NCI-H1436 (cell line): ENCODE measurements at regions not wholly inside any gene's neighbourhood (a gene's known extent, or its start where the extent isn't known, plus 50 kb on each side); places are given as distances from the start of the nearest gene placed in this dataset.

ENCODE experiments used
- DNase-seq: peaks from one replicate; lab custom pipeline; 2025; lab: John Stamatoyannopoulos, UW

DNA sequence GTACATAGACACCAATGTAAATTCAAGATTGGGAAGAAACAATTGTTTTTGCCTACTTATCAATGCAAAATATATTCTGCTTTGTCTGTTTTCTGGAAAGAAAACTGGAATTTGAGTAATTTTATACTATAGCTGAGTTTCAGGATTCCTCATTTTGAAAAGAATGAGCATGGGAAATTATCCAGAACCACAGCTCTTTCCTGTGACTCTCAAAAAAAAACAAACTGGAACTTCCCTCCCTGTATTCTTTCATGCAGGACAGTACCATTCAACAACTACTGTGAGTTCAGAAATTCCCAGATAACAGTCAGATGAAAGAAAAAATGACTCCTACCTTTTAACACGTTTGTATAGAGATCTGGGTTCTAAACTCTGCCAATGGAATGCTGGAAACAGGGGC lies 372.4 kb downstream of the TGFB2 start:
- DNase-seq: no peak

DNA sequence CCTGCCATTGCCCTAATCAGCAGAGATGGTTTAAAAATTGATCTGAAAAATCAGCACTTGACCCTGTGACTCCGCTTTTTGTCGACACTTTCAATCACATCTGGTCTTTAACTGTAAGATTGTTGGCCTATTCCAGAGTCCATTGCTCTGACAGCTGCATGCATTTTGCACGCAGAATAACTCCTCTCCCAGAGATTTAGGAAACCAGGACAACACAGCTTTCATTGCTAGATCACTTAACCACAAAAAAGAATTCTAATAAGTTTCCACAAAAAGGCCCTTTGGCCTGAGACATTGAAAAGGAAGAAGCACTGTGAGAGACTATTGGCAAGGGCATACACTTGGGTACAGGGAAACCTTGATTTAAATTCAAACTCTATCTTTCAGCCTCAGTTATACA lies 373.1 kb downstream of the TGFB2 start:
- no peak for DNase-seq

DNA sequence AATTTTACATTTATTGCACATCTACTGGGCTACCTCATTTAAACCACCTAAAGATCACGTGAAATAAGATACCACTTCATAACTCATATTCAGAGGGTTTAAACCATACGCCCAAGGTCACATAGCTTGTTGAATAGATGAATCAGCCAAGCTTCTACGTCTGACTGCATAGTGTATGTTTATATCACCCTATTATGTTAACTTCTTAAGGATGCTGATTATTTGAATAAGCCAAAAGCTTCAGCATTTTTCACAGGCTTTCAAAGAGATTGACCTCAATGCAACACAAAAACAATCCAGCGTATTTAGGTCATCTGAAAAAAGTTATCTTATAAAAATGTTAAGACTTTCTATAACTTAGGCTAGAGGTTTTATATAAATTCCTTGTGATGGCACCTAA lies 373.8 kb downstream of the TGFB2 start:
- DNase-seq: no peak

DNA sequence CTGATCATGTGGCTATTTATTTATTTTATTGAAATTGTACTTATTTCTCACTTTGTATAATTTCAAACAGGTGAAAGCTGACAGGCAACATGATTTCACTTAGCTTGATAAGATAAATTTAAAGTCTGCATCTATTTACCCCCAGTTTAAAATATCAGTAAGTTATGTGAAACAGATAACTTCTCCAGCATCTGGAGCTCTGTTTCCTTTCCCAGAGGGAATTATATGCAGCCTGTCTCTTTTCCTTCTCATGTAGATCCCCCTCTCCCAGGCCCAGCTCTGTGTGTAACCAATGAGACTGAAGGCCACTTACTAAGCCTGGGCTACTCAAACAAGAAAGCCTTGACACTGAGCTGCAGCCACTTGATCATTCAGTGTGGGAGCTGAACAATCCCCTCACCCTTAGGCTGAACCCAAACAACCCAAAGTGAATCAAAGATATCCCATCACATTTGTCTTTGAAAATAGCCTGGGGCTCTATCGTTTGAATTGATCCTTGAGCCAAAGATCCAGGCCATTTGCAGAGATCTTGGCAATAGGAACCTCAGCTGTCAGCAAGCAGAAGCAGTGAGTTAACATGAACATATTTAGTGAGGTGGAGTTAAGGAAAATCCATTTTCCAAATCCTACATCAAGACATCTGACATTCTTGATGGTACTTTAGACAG lies 383.9 kb downstream of the TGFB2 start:
- no peak for DNase-seq

- no peak for DNase-seq
Measured at GRCh38 chr1:218735436-218736032, 390.4 kb downstream of the TGFB2 start.

- no peak for DNase-seq
Measured at GRCh38 chr1:218739426-218739825, 394.3 kb downstream of the TGFB2 start.

- no peak for DNase-seq
Measured at GRCh38 chr1:218741852-218742251, 396.7 kb downstream of the TGFB2 start.

GRCh38 chr1:218742467-218743262 lies 397.5 kb downstream of the TGFB2 start:
- no peak for DNase-seq

- DNase-seq: no peak
Measured at GRCh38 chr1:218743861-218744505, 398.8 kb downstream of the TGFB2 start.

DNA sequence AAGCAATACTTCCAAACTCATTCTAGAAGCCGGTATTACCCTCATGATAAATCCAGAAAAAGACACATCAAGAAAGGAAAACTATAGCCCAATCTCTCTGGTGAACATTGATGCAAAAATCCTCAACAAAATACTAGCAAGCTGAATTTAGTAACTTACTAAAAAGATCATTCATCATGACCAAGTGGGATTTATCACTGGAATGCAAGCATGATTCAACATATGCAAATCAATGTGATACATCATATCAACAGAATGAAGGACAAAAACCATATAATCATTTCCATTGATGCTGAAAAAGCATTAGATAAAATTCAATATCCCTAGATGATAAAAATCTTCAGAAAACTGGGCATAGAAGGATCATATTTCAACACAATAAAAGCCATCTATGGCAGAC lies 402.9 kb downstream of the TGFB2 start:
- DNase-seq: no peak

DNA sequence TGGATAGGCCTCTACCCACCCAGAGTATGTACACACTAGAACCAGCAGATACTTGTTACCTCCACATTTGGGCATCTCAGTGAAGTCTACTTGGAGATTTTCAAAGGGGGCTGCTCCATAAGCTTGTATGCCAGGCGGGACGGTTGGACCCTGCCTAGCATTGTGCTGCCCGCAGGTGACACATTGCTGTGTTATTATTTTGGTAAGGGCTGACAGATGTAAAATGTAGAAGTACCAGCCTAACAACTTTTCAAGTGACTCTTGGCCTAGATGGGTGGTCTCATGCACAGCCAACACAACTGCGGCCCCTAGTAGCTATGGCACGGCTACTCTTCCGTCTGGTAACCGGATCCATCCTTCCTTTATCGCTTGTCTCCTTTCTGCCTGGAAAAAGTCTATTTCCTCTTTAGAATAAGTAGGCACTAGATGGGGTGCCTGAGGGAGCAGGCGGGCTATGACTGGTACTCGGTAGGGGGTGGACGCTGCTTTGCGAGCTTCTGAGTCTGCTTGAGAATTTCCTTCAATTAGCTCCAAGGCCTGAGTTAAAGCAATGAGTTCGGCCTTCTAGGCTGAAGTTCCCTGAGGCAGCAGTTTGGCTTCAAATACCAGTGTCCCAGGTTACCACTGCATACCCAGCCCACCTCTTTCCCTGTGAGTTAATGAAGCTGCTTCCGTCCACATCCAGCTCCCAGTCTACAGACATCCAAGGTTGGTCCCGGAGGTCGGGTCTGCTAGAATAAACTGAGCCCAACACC lies 405.3 kb downstream of the TGFB2 start:
- no peak for DNase-seq

DNA sequence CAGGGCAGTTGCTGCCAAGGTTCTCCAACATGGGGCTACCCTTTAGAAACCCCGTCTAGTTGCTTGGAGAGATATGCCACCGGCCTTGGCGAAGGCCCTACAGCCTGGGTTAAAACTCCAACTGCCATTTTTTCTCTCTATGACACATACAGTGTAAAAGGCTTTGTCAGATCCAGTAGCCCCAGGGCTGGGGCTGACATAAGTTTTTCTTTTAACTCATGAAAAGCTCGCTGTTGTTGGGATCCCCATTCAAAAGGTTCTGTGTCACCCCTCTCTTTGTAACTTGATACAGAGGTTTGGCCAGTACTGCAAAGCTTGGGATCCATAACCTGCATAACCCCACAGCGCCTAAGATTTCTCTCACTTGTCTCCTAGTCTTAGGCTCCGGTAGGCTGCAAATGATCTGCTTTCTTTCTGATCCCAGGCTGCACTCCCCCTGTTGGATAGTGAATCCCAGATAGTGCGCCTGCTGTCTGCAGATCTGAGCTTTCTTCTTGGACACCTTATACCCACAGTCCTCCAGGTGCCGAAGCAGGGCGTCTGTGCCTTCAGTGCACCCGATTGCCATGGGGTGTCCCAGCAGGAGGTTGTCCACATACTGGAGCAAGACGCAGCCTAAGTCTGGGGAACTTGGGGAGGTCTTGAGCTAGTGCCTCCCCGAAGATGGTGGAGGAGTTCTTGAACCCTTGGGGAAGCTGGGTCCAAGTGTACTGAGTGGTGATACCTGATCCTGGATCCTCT lies 406.2 kb downstream of the TGFB2 start:
- DNase-seq: no peak

- DNase-seq: no peak
Measured at GRCh38 chr1:218752126-218752525, 407.0 kb downstream of the TGFB2 start.

- DNase-seq: no peak
Measured at GRCh38 chr1:218754477-218754876, 409.3 kb downstream of the TGFB2 start.

DNA sequence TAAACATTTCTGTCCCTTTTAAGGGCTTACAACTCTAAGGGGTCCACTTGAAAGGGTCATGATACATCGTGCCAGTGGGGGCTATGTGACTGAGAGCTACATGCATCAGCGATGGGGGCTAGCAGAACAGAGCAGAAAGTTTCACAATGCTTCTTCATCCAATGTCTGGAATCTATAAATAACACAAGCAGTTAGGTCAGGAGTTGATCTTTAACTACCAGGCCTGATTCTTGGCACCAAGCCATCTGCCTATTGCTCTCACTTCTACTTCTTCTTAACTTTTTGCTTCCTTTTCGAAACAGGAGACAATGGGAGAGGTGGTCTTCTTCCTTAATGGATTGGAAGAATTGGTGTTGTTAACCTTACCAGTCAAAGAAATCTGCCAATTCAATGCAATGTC lies 410.0 kb downstream of the TGFB2 start:
- no peak for DNase-seq

- no peak for DNase-seq
Measured at GRCh38 chr1:218759795-218760194, 413.9 kb upstream of the LYPLAL1 start.

GRCh38 chr1:218760601-218761570 lies 412.8 kb upstream of the LYPLAL1 start:
- DNase-seq: no peak

DNA sequence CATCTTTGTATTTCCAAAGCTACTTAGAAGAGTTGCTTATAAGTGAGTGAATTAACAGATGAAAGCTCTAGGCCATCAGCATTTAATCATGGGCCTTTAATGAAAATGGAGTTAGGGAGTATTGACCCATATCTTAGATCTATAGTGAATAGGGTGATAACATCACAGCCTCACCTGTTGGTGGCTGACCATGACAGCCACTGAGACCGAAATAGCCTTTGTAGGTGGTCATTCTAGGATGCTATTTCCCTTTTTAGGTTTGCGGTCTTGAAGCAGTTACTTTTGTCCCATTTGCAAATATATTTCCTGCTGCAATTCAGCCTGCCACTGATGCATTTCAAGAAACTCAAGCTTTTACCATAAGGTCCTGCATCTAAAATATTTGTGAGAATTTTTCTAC lies 410.1 kb upstream of the LYPLAL1 start:
- no peak for DNase-seq

GRCh38 chr1:218765753-218766152 lies 407.9 kb upstream of the LYPLAL1 start:
- DNase-seq: no peak

GRCh38 chr1:218771931-218772330 lies 401.7 kb upstream of the LYPLAL1 start:
- DNase-seq: no peak
